HepG2 (cell line): ENCODE measurements at regions not wholly inside any gene's neighbourhood (a gene's known extent, or its start where the extent isn't known, plus 50 kb on each side); places are given as distances from the start of the nearest gene placed in this dataset.

Source experiments
- ARHGAP35 ChIP-seq: sonication (generic); formaldehyde crosslinking; IDR thresholded peaks from 2 replicates; pipeline ENCODE4 v1.9.0; 2022; ENCODE audit warnings: mild to moderate bottlenecking, inconsistent platforms, moderate library complexity, missing genetic modification reagents, borderline replicate concordance
- DMTF1 ChIP-seq: sonication (generic); formaldehyde crosslinking; IDR thresholded peaks from 2 replicates; pipeline ENCODE4 v1.4.0; 2020; ENCODE audit warnings: mild to moderate bottlenecking, missing genetic modification reagents
- FOXA3 ChIP-seq: IDR thresholded peaks from 2 replicates; pipeline ENCODE4 v1.6.1; 2016; ENCODE audit warnings: missing genetic modification reagents, missing compliant biosample characterization
- HDAC6 ChIP-seq: fragments of 200-600 bp; sonication (generic); IDR thresholded peaks from 2 replicates; pipeline ENCODE4 v1.7.0; 2017; ENCODE audit warnings: mild to moderate bottlenecking, antibody characterized with exemption, low read length, low read depth
- KAT2B ChIP-seq: fragments of 150-350 bp; IDR thresholded peaks from 2 replicates; pipeline ENCODE4 v1.6.1; 2014; ENCODE audit warnings: low read depth, low read length, borderline replicate concordance
- MED1 ChIP-seq: sonication (generic); formaldehyde crosslinking; IDR thresholded peaks from 2 replicates; pipeline ENCODE4 v1.4.0; 2020; ENCODE audit warnings: missing genetic modification reagents
- SKIL ChIP-seq: sonication (generic); formaldehyde crosslinking; IDR thresholded peaks from 2 replicates; pipeline ENCODE4 v1.8.0; 2022; ENCODE audit warnings: missing genetic modification reagents, mild to moderate bottlenecking, moderate library complexity, borderline replicate concordance
- SRSF4 ChIP-seq: fragments of 200-400 bp; formaldehyde crosslinking; IDR thresholded peaks from one replicate; pipeline ENCODE4 v1.6.1; 2018; ENCODE audit warnings: mild to moderate bottlenecking, low read depth, low read length, moderate library complexity; ENCODE audit not compliant: poor library complexity, severe bottlenecking
- ZNF264 ChIP-seq: sonication (generic); formaldehyde crosslinking; IDR thresholded peaks from 2 replicates; pipeline ENCODE4 v1.4.0; 2020; ENCODE audit warnings: missing genetic modification reagents

GRCh38 chr10:20949967-20950366, 52.9 kb upstream of the NEBL start (continued):
- no peak for TF ChIP-seq FOXA3 (CRISPR knock-in tag)
- no peak for TF ChIP-seq ZNF264 (CRISPR knock-in tag)
- TF ChIP-seq KAT2B, result no peak
- TF ChIP-seq DMTF1, result no peak
- TF ChIP-seq MED1, result no peak
- TF ChIP-seq ARHGAP35 (CRISPR knock-in tag), result no peak
- no peak for TF ChIP-seq SKIL (CRISPR knock-in tag)
- no peak for TF ChIP-seq HDAC6
- no peak for TF ChIP-seq SRSF4
- TF ChIP-seq, all 625 proteins: peak for 0
